ENCODE measurements at regions not wholly inside any gene's neighbourhood (a gene's known extent, or its start where the extent isn't known, plus 50 kb on each side); places are given as distances from the start of the nearest gene placed in this dataset.

- no peak for TF ChIP-seq POLR2A (IDR thresholded peaks at IDR 0.05)
- no peak for TF ChIP-seq CTCF (IDR thresholded peaks at IDR 0.05)
Observed at GRCh38 chr20:39227416-39227815, 265.3 kb downstream of the DHX35 start.
